ENCODE measurements at regions not wholly inside any gene's neighbourhood (a gene's known extent, or its start where the extent isn't known, plus 50 kb on each side); places are given as distances from the start of the nearest gene placed in this dataset.

GRCh38 chr4:144204431-144204830 lies 63.9 kb upstream of the GYPA start:
- H3K9me3 ChIP-seq (ENCODE audit: control insufficient read depth, insufficient read depth, low read depth, low read length) = no peaks in the 10 kb centered on the region
- no peaks in the 10 kb centered on the region for H3K36me3 ChIP-seq (ENCODE audit: control insufficient read depth, insufficient read depth, low read length)
- H3K4me3 ChIP-seq (ENCODE audit: low read depth in 2 of 2, low read length in 2 of 2) = no peak overlapping the region
- POLR2A ChIA-PET = no interaction called here
- no peak for DNase-seq (ENCODE audit: low read depth, low spot score)
- CTCF ChIA-PET = no interaction called here
- no peak for ATAC-seq
- TF ChIP-seq CTCF (IDR thresholded peaks at IDR 0.05) = no peak
- no peak for TF ChIP-seq SIN3A (IDR thresholded peaks at IDR 0.05; ENCODE audit: borderline replicate concordance, insufficient read depth, low read depth, low read length)
- TF ChIP-seq POLR2AphosphoS5 (IDR thresholded peaks at IDR 0.05; ENCODE audit: low read depth, low read length) = no peak
- no peak for TF ChIP-seq TCF7L2 (IDR thresholded peaks at IDR 0.05; ENCODE audit: low read depth, low read length)
- TF ChIP-seq, protein P1, sequence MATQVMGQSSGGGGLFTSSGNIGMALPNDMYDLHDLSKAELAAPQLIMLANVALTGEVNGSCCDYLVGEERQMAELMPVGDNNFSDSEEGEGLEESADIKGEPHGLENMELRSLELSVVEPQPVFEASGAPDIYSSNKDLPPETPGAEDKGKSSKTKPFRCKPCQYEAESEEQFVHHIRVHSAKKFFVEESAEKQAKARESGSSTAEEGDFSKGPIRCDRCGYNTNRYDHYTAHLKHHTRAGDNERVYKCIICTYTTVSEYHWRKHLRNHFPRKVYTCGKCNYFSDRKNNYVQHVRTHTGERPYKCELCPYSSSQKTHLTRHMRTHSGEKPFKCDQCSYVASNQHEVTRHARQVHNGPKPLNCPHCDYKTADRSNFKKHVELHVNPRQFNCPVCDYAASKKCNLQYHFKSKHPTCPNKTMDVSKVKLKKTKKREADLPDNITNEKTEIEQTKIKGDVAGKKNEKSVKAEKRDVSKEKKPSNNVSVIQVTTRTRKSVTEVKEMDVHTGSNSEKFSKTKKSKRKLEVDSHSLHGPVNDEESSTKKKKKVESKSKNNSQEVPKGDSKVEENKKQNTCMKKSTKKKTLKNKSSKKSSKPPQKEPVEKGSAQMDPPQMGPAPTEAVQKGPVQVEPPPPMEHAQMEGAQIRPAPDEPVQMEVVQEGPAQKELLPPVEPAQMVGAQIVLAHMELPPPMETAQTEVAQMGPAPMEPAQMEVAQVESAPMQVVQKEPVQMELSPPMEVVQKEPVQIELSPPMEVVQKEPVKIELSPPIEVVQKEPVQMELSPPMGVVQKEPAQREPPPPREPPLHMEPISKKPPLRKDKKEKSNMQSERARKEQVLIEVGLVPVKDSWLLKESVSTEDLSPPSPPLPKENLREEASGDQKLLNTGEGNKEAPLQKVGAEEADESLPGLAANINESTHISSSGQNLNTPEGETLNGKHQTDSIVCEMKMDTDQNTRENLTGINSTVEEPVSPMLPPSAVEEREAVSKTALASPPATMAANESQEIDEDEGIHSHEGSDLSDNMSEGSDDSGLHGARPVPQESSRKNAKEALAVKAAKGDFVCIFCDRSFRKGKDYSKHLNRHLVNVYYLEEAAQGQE (IDR thresholded peaks at IDR 0.05; ENCODE audit: insufficient read depth in 1 of 2, low read depth in 2 of 2, low read length in 1 of 2) = no peak
- intact Hi-C loops (cut with micrococcal nuclease; ENCODE audit: unreplicated experiment) = no loop called here
- no peak overlapping the region for H3K27ac ChIP-seq (ENCODE audit: low read length)
- no peaks in the 10 kb centered on the region for H3K4me1 ChIP-seq (ENCODE audit: control insufficient read depth, insufficient read depth, low read length)
- no peaks in the 10 kb centered on the region for H3K27me3 ChIP-seq (ENCODE audit: control insufficient read depth, insufficient read depth, low read length)
- no TSS peak for BruUV-seq (replicated peaks)
- in situ Hi-C loops (cut with HindIII; ENCODE audit: low pct_unique_long_range_greater_than_20kb, low sequenced_read_pairs) = no loop called here

DNA sequence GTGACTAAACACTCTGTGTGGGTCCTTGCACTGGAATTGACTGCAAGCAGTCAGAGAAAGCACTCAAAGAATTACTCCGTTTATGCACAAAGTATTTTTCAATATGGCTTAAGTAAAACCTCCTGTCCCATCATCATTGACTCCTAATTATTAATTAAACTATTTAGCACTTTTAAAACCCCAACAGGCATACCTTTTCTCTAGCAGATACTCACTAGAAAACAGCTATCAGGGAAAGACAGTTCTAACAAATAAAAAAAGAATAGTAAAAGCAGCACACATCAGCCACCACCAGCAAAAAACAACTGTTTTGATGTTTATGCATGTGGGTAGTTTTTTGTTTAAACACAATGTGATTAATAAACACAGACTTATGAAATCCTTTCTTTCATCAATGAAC lies 66.2 kb upstream of the GYPA start:
- no peaks in the 10 kb centered on the region for H3K4me1 ChIP-seq (ENCODE audit: control insufficient read depth, insufficient read depth, low read length)
- no peak for TF ChIP-seq TCF7L2 (IDR thresholded peaks at IDR 0.05; ENCODE audit: low read depth, low read length)
- TF ChIP-seq POLR2AphosphoS5 (IDR thresholded peaks at IDR 0.05; ENCODE audit: low read depth, low read length) = no peak
- TF ChIP-seq CTCF (IDR thresholded peaks at IDR 0.05) = no peak
- TF ChIP-seq SIN3A (IDR thresholded peaks at IDR 0.05; ENCODE audit: borderline replicate concordance, insufficient read depth, low read depth, low read length) = no peak
- TF ChIP-seq, protein P1 (IDR thresholded peaks at IDR 0.05; ENCODE audit: insufficient read depth in 1 of 2, low read depth in 2 of 2, low read length in 1 of 2) = no peak
- ChIA-PET CTCF (no interaction called here), POLR2A (no interaction called here)
- ATAC-seq (no peak), DNase-seq (ENCODE audit: low read depth, low spot score) (no peak)
- in situ Hi-C loops (cut with HindIII; ENCODE audit: low pct_unique_long_range_greater_than_20kb, low sequenced_read_pairs) (no loop called here), intact Hi-C loops (cut with micrococcal nuclease; ENCODE audit: unreplicated experiment) (no loop called here)
- H3K4me3 ChIP-seq (ENCODE audit: low read depth in 2 of 2, low read length in 2 of 2) = no peak overlapping the region
- no peak overlapping the region for H3K27ac ChIP-seq (ENCODE audit: low read length)
- no peaks in the 10 kb centered on the region for H3K27me3 ChIP-seq (ENCODE audit: control insufficient read depth, insufficient read depth, low read length)
- no peaks in the 10 kb centered on the region for H3K36me3 ChIP-seq (ENCODE audit: control insufficient read depth, insufficient read depth, low read length)
- BruUV-seq (replicated peaks) = no TSS peak
- no peaks in the 10 kb centered on the region for H3K9me3 ChIP-seq (ENCODE audit: control insufficient read depth, insufficient read depth, low read depth, low read length)
